ENCODE measurements at regions not wholly inside any gene's neighbourhood (a gene's known extent, or its start where the extent isn't known, plus 50 kb on each side); places are given as distances from the start of the nearest gene placed in this dataset.
"Not testable (repeated sequence)": the region's sequence is repeated elsewhere in the genome, so short reads cannot be mapped to it uniquely, and the experiment has no call there.

GRCh38 chr3:11716573-11717290 lies 73.0 kb upstream of the VGLL4 start:
- Histone ChIP-seq H3K9me3 (ENCODE audit: control insufficient read depth in 2 of 2, low read length in 2 of 2) (no peaks in the 10 kb centered on the region), H3K36me3 (ENCODE audit: control insufficient read depth in 2 of 2, insufficient read depth in 2 of 2, low read length in 2 of 2) (no peaks in the 10 kb centered on the region), H3K27ac (ENCODE audit: low read depth in 2 of 2, low read length in 2 of 2) (no peak overlapping the region), H3K4me1 (ENCODE audit: control insufficient read depth in 2 of 2, insufficient read depth in 2 of 2, low read length in 2 of 2) (peaks cover 11 to 14% of the 10 kb centered on the region in 2 donors), H3K4me3 (ENCODE audit: low read length in 2 of 2) (no peak overlapping the region), H3K27me3 (ENCODE audit: control insufficient read depth in 2 of 2, insufficient read depth in 2 of 2, low read length in 2 of 2) (no peaks in the 10 kb centered on the region), H3K9ac (ENCODE audit: low read depth in 1 of 2, low read length in 2 of 2) (no peak overlapping the region)

- Histone ChIP-seq H3K36me3 (ENCODE audit: control insufficient read depth in 2 of 2, insufficient read depth in 2 of 2, low read length in 2 of 2) (peaks cover 0 to 4% of the 10 kb centered on the region in 2 donors), H3K4me1 (ENCODE audit: control insufficient read depth in 2 of 2, insufficient read depth in 2 of 2, low read length in 2 of 2) (peaks cover 0 to 3% of the 10 kb centered on the region in 2 donors), H3K27ac (ENCODE audit: low read depth in 2 of 2, low read length in 2 of 2) (no peak overlapping the region), H3K27me3 (ENCODE audit: control insufficient read depth in 2 of 2, insufficient read depth in 2 of 2, low read length in 2 of 2) (no peaks in the 10 kb centered on the region), H3K4me3 (ENCODE audit: low read length in 2 of 2) (no peak overlapping the region), H3K9me3 (ENCODE audit: control insufficient read depth in 2 of 2, low read length in 2 of 2) (no peaks in the 10 kb centered on the region), H3K9ac (ENCODE audit: low read depth in 1 of 2, low read length in 2 of 2) (no peak overlapping the region)
Measured at GRCh38 chr3:11713171-11713570, 69.5 kb upstream of the VGLL4 start.

- H3K4me1 ChIP-seq (ENCODE audit: control insufficient read depth in 2 of 2, insufficient read depth in 2 of 2, low read length in 2 of 2), result no peaks in the 10 kb centered on the region
- H3K27ac ChIP-seq (ENCODE audit: low read depth in 2 of 2, low read length in 2 of 2), result no peak overlapping the region
Measured at GRCh38 chr3:11712646-11713045, 68.9 kb upstream of the VGLL4 start.

GRCh38 chr3:11711876-11712275 lies 68.2 kb upstream of the VGLL4 start:
- H3K4me3 ChIP-seq (ENCODE audit: low read length in 2 of 2), result no peak overlapping the region
- no peaks in the 10 kb centered on the region for H3K27me3 ChIP-seq (ENCODE audit: control insufficient read depth in 2 of 2, insufficient read depth in 2 of 2, low read length in 2 of 2)
- H3K9ac ChIP-seq (ENCODE audit: low read depth in 1 of 2, low read length in 2 of 2), result no peak overlapping the region
- no peaks in the 10 kb centered on the region for H3K9me3 ChIP-seq (ENCODE audit: control insufficient read depth in 2 of 2, low read length in 2 of 2)
- no peaks in the 10 kb centered on the region for H3K4me1 ChIP-seq (ENCODE audit: control insufficient read depth in 2 of 2, insufficient read depth in 2 of 2, low read length in 2 of 2)
- peaks cover 0 to 4% of the 10 kb centered on the region in 2 donors for H3K36me3 ChIP-seq (ENCODE audit: control insufficient read depth in 2 of 2, insufficient read depth in 2 of 2, low read length in 2 of 2)
- no peak overlapping the region for H3K27ac ChIP-seq (ENCODE audit: low read depth in 2 of 2, low read length in 2 of 2)

More at GRCh38 chr3:11712646-11713045, 68.9 kb upstream of the VGLL4 start:
- Histone ChIP-seq H3K9me3 (ENCODE audit: control insufficient read depth in 2 of 2, low read length in 2 of 2) (no peaks in the 10 kb centered on the region), H3K36me3 (ENCODE audit: control insufficient read depth in 2 of 2, insufficient read depth in 2 of 2, low read length in 2 of 2) (peaks cover 0 to 4% of the 10 kb centered on the region in 2 donors), H3K4me3 (ENCODE audit: low read length in 2 of 2) (no peak overlapping the region), H3K9ac (ENCODE audit: low read depth in 1 of 2, low read length in 2 of 2) (no peak overlapping the region), H3K27me3 (ENCODE audit: control insufficient read depth in 2 of 2, insufficient read depth in 2 of 2, low read length in 2 of 2) (no peaks in the 10 kb centered on the region)

- H3K36me3 ChIP-seq (ENCODE audit: control insufficient read depth in 2 of 2, insufficient read depth in 2 of 2, low read length in 2 of 2), result peaks cover 0 to 4% of the 10 kb centered on the region in 2 donors
- no peaks in the 10 kb centered on the region for H3K27me3 ChIP-seq (ENCODE audit: control insufficient read depth in 2 of 2, insufficient read depth in 2 of 2, low read length in 2 of 2)
- no peaks in the 10 kb centered on the region for H3K9me3 ChIP-seq (ENCODE audit: control insufficient read depth in 2 of 2, low read length in 2 of 2)
- no peak overlapping the region for H3K9ac ChIP-seq (ENCODE audit: low read depth in 1 of 2, low read length in 2 of 2)
- H3K4me3 ChIP-seq (ENCODE audit: low read length in 2 of 2), result no peak overlapping the region
- H3K4me1 ChIP-seq (ENCODE audit: control insufficient read depth in 2 of 2, insufficient read depth in 2 of 2, low read length in 2 of 2), result no peaks in the 10 kb centered on the region
- no peak overlapping the region for H3K27ac ChIP-seq (ENCODE audit: low read depth in 2 of 2, low read length in 2 of 2)
Measured at GRCh38 chr3:11709782-11710181, 66.1 kb upstream of the VGLL4 start.

- H3K36me3 ChIP-seq (ENCODE audit: control insufficient read depth in 2 of 2, insufficient read depth in 2 of 2, low read length in 2 of 2); H3K4me1 ChIP-seq (ENCODE audit: control insufficient read depth in 2 of 2, insufficient read depth in 2 of 2, low read length in 2 of 2); H3K4me3 ChIP-seq (ENCODE audit: low read length in 2 of 2); H3K9ac ChIP-seq (ENCODE audit: low read depth in 1 of 2, low read length in 2 of 2); H3K27ac ChIP-seq (ENCODE audit: low read depth in 2 of 2, low read length in 2 of 2); H3K9me3 ChIP-seq (ENCODE audit: control insufficient read depth in 2 of 2, low read length in 2 of 2); H3K27me3 ChIP-seq (ENCODE audit: control insufficient read depth in 2 of 2, insufficient read depth in 2 of 2, low read length in 2 of 2): not testable (repeated sequence)
Measured at GRCh38 chr3:11707084-11707483, 63.4 kb upstream of the VGLL4 start.

- H3K9ac ChIP-seq (ENCODE audit: low read depth in 1 of 2, low read length in 2 of 2), result no peak overlapping the region
- no peak overlapping the region for H3K4me3 ChIP-seq (ENCODE audit: low read length in 2 of 2)
- H3K27me3 ChIP-seq (ENCODE audit: control insufficient read depth in 2 of 2, insufficient read depth in 2 of 2, low read length in 2 of 2), result no peaks in the 10 kb centered on the region
- H3K27ac ChIP-seq (ENCODE audit: low read depth in 2 of 2, low read length in 2 of 2), result no peak overlapping the region
- H3K4me1 ChIP-seq (ENCODE audit: control insufficient read depth in 2 of 2, insufficient read depth in 2 of 2, low read length in 2 of 2), result no peaks in the 10 kb centered on the region
- H3K36me3 ChIP-seq (ENCODE audit: control insufficient read depth in 2 of 2, insufficient read depth in 2 of 2, low read length in 2 of 2), result peaks cover 2 to 4% of the 10 kb centered on the region in 2 donors
- H3K9me3 ChIP-seq (ENCODE audit: control insufficient read depth in 2 of 2, low read length in 2 of 2), result no peaks in the 10 kb centered on the region
Measured at GRCh38 chr3:11706604-11707003, 62.9 kb upstream of the VGLL4 start.

- H3K36me3 ChIP-seq (ENCODE audit: control insufficient read depth in 2 of 2, insufficient read depth in 2 of 2, low read length in 2 of 2), result peaks cover 3 to 12% of the 10 kb centered on the region in 2 donors
- H3K27me3 ChIP-seq (ENCODE audit: control insufficient read depth in 2 of 2, insufficient read depth in 2 of 2, low read length in 2 of 2), result no peaks in the 10 kb centered on the region
- no peaks in the 10 kb centered on the region for H3K9me3 ChIP-seq (ENCODE audit: control insufficient read depth in 2 of 2, low read length in 2 of 2)
- no peaks in the 10 kb centered on the region for H3K4me1 ChIP-seq (ENCODE audit: control insufficient read depth in 2 of 2, insufficient read depth in 2 of 2, low read length in 2 of 2)
- H3K27ac ChIP-seq (ENCODE audit: low read depth in 2 of 2, low read length in 2 of 2), result no peak overlapping the region
- no peak overlapping the region for H3K9ac ChIP-seq (ENCODE audit: low read depth in 1 of 2, low read length in 2 of 2)
- no peak overlapping the region for H3K4me3 ChIP-seq (ENCODE audit: low read length in 2 of 2)
Measured at GRCh38 chr3:11705049-11705448, 61.3 kb upstream of the VGLL4 start.

- Histone ChIP-seq H3K36me3 (ENCODE audit: control insufficient read depth in 2 of 2, insufficient read depth in 2 of 2, low read length in 2 of 2) (peaks cover 0 to 12% of the 10 kb centered on the region in 2 donors), H3K9ac (ENCODE audit: low read depth in 1 of 2, low read length in 2 of 2) (no peak overlapping the region), H3K9me3 (ENCODE audit: control insufficient read depth in 2 of 2, low read length in 2 of 2) (no peaks in the 10 kb centered on the region), H3K27me3 (ENCODE audit: control insufficient read depth in 2 of 2, insufficient read depth in 2 of 2, low read length in 2 of 2) (no peaks in the 10 kb centered on the region), H3K4me1 (ENCODE audit: control insufficient read depth in 2 of 2, insufficient read depth in 2 of 2, low read length in 2 of 2) (no peaks in the 10 kb centered on the region), H3K27ac (ENCODE audit: low read depth in 2 of 2, low read length in 2 of 2) (no peak overlapping the region), H3K4me3 (ENCODE audit: low read length in 2 of 2) (no peak overlapping the region)
Measured at GRCh38 chr3:11703146-11703545, 59.4 kb upstream of the VGLL4 start.

- H3K9me3 ChIP-seq (ENCODE audit: control insufficient read depth in 2 of 2, low read length in 2 of 2), result no peaks in the 10 kb centered on the region
- H3K27me3 ChIP-seq (ENCODE audit: control insufficient read depth in 2 of 2, insufficient read depth in 2 of 2, low read length in 2 of 2), result no peaks in the 10 kb centered on the region
- H3K4me1 ChIP-seq (ENCODE audit: control insufficient read depth in 2 of 2, insufficient read depth in 2 of 2, low read length in 2 of 2), result no peaks in the 10 kb centered on the region
- H3K9ac ChIP-seq (ENCODE audit: low read depth in 1 of 2, low read length in 2 of 2), result no peak overlapping the region
- no peak overlapping the region for H3K27ac ChIP-seq (ENCODE audit: low read depth in 2 of 2, low read length in 2 of 2)
- H3K36me3 ChIP-seq (ENCODE audit: control insufficient read depth in 2 of 2, insufficient read depth in 2 of 2, low read length in 2 of 2), result peaks cover 0 to 12% of the 10 kb centered on the region in 2 donors
- no peak overlapping the region for H3K4me3 ChIP-seq (ENCODE audit: low read length in 2 of 2)
Measured at GRCh38 chr3:11699083-11699427, 55.3 kb upstream of the VGLL4 start.
